SH-SY5Y (cell line): ENCODE measurements at regions not wholly inside any gene's neighbourhood (a gene's known extent, or its start where the extent isn't known, plus 50 kb on each side); places are given as distances from the start of the nearest gene placed in this dataset.

ENCODE experiments used
- GATA2 ChIP-seq: IDR thresholded peaks from 2 replicates; pipeline ENCODE4 v1.6.1; 2011; ENCODE audit warnings: mild to moderate bottlenecking, low read depth, low read length
- GATA3 ChIP-seq: IDR thresholded peaks from 2 replicates; pipeline ENCODE4 v1.6.1; 2011; ENCODE audit warnings: low read depth, mild to moderate bottlenecking, low read length, moderate library complexity

DNA sequence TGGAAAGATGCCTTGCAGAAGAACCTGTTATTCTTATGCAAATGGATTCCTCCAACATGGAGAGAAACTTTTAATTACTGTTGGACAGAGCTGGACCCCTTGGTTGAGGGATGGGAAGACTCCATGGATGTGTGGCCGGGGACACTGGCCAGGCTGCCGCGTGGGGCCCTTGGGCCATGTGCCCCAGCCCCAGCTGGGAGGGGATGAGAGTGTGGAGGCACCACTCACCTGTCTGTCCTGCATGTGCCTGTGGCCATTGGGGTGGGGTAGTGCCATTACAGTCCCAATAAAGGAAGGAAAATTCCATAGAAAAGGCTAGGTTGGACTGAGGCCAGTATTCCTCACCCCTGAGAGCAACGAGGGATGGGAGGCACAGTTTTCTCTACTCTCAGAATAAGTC is 564.5 kb upstream of the PTBP2 start:
- TF ChIP-seq GATA2 (no peak), GATA3 (no peak)

DNA sequence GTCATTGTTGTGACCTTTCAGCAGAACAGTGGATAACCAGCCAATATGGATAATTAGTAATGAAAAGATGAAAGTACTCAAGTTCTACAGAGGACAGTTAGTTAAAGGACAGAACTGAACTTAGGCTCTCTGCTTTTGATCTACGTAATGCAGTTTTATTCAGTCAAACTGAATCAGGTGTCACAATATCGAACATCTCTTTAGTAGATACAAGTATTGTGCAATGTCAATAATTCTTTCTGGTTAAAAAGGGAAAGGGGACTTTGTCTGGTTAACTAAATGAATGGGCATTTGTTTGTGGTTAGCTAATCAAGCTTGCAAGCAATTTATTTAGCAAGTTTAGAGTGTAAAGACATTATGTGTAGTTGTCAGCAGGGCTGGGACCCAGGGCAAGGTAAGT is 562.2 kb upstream of the PTBP2 start:
- no peak for TF ChIP-seq GATA2
- no peak for TF ChIP-seq GATA3

DNA sequence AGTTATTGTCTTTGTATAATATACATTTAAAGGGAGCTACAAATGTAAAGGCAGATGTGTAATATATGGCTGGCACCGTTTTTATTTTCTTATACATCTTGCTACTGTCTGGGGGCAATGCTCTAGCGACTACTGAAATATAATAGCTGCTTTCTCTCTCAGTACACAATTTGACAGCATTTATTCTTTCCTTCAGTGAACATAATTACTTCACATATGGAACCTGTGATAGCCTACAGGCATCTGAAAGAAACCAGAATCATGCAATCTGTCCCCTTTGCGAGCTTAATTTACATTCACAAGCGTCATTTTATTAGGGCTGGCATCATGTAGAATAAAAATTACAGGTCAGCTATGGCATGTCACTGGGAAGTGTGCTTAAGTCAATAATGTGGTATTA is 557.5 kb upstream of the PTBP2 start:
- TF ChIP-seq GATA3 (no peak), GATA2 (no peak)

GRCh38 chr1:96178053-96178452 is 543.5 kb upstream of the PTBP2 start:
- TF ChIP-seq GATA2, result no peak
- TF ChIP-seq GATA3, result no peak

DNA sequence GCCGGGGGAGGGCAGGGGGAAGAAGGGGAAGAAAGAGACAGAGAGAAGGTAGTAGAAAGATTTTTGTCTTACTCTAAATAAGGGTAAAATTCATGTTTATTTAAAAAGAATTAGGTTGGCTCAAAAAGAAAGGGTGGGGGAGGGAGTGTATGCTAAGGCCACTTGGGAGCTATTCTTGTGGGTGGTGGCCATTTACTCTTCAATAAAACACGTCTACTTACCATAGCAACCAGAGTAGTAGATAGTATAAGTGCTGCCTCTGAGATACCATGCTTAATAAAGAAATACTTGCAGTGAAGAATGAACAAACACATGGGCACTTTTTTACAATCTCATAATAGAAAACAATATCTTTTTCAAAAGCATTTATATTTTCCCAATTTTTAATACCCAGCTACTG is 538.1 kb upstream of the PTBP2 start:
- no peak for TF ChIP-seq GATA2
- no peak for TF ChIP-seq GATA3

GRCh38 chr1:96183928-96184327 is 537.7 kb upstream of the PTBP2 start:
- no peak for TF ChIP-seq GATA3
- TF ChIP-seq GATA2, result no peak

DNA sequence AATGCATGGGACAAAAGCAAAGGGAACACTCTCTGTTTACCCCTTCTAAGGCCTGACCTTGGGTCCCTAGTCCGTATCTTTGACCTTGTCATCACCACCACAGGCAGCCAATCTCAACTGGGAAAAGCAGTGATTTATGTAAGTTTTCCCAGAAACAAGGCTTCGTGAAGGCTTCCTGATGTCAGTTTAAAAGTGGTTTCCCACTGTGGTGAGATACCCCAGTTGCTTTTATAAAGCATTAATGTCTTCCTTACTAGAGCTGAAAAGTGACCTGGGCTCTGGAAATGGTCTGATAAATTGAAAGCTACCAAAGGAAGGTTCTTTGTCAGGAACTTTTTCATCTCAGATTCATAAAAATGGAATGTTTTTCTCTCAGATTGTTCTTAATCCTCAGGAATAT is 536.4 kb upstream of the PTBP2 start:
- TF ChIP-seq GATA2, result no peak
- no peak for TF ChIP-seq GATA3

- TF ChIP-seq GATA3 (no peak), GATA2 (no peak)
These were observed 534.6 kb upstream of the PTBP2 start for GRCh38 chr1:96187020-96187419.

DNA sequence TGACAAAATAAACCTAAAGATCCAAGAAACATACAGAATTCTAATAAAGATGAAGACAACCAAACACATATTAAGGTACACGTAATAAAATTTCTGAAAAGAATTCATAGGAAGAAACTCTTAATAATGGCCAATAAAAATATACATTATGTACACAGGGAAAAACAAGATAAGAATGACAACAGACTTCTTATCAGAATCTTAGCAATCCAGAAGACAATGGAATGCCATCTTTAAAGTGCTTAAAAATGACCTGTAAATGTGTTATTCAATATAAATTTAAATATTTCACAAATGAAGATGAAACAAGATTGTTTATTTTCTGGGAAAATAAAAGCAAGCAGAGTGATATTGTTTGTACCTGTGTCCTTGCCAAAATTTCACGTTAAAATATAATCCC is 530.4 kb upstream of the PTBP2 start:
- TF ChIP-seq GATA3, result no peak
- TF ChIP-seq GATA2, result no peak

GRCh38 chr1:96206451-96206850 is 515.1 kb upstream of the PTBP2 start:
- TF ChIP-seq GATA3 (no peak), GATA2 (no peak)

GRCh38 chr1:96207936-96208335 is 513.6 kb upstream of the PTBP2 start:
- TF ChIP-seq GATA2 (no peak), GATA3 (no peak)

DNA sequence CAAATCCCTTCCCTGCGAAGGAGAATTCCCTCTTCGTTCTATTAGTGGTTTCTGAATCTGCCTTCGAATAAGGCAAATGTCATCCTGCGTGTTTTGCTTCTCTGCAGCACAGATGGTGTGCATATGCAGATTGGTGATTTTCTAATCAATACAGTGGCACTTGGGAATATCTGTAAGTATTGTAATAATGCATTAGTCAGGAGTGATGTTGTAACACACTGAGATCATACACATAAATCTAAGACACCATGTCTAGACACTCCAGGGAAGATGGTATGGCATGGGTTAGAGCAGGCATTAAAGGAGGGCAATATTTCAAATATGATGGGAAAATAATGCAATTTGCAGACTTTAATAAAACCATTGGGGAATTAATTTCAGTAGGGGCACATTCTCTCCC is 513.2 kb upstream of the PTBP2 start:
- TF ChIP-seq GATA3, result no peak
- no peak for TF ChIP-seq GATA2

DNA sequence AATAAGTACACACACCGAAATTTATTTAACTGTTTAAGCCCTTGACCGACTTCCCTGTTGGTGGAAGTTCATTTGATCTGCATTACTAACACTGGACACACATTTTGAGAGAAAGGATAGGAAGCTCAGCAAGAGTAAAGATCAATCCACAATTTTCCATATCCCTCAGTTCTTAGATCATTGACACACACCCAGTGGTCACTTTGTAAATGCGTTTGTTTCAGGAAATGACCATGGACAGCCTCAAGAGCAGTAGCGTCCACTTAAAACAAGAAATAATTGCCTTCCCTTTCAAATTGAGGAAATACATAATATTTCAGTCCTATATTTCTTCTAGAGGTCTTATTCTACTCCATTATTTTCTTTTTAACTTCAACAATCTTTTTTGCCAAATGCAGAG is 511.5 kb upstream of the PTBP2 start:
- TF ChIP-seq GATA2, result no peak
- TF ChIP-seq GATA3, result no peak

DNA sequence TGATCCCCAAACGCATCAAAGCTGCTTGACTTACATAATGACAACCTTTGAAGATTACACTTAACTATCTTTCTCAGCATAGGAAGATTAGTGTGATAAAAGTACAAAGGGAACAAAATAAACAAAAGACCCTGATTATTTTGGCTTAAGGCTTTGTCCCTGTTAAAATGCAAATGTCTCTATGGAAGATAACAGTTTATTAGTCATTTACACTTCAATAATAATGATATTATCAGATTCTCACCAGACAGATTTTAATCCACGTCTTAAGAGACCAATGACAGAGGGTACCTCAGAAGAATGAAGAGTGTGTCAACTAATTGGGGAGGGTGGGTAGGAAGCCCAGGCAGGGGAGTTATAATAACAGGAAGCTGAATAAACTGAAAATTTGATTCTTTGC is 510.4 kb upstream of the PTBP2 start:
- TF ChIP-seq GATA2 (no peak), GATA3 (no peak)

DNA sequence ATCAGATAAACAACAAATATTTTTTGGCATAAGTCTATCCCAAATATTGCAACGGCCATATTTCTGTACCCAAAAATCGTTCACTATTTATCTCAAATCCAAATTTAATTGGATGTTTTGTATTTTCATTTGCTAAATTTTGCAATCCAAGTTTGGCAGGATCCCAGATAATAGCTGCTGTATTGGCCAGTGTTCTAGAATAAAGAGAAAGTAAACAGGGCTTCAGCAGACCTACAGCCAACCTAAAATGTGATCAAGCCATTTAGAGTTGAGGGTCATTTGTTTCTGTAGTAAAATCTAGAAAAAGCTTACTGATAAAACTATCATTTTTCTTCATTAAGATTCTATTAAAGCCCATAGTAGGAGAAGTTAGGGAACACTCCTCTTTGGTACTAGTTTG is 506.6 kb upstream of the PTBP2 start:
- TF ChIP-seq GATA3, result no peak
- no peak for TF ChIP-seq GATA2

GRCh38 chr1:96220651-96221050 is 500.9 kb upstream of the PTBP2 start:
- TF ChIP-seq GATA3 (no peak), GATA2 (no peak)
